GM18505 (cell line): ENCODE measurements at regions not wholly inside any gene's neighbourhood (a gene's known extent, or its start where the extent isn't known, plus 50 kb on each side); places are given as distances from the start of the nearest gene placed in this dataset.

Experiments used
- ATAC-seq: cut with Tn5 transposase; IDR thresholded peaks from one replicate; pipeline ENCODE4 v1.9.1; 2021; ENCODE audit not compliant: unreplicated experiment
- POLR2A ChIP-seq: IDR thresholded peaks from 4 replicates; pipeline ENCODE4 v1.6.1; 2011; ENCODE audit warnings: borderline replicate concordance; ENCODE audit not compliant: insufficient read depth, insufficient read length; ENCODE audit errors: extremely low read depth

GRCh38 chr6:85396159-85396808 lies 53.6 kb upstream of the NT5E start:
- TF ChIP-seq POLR2A = no peak
- no peak for ATAC-seq

- TF ChIP-seq POLR2A = no peak
- ATAC-seq = no peak
Measured at GRCh38 chr6:85395746-85396145, 54.1 kb upstream of the NT5E start.

- ATAC-seq = no peak
- TF ChIP-seq POLR2A = no peak
Measured at GRCh38 chr6:85394853-85395538, 54.9 kb upstream of the NT5E start.

GRCh38 chr6:85394199-85394598 lies 55.7 kb upstream of the NT5E start:
- TF ChIP-seq POLR2A = no peak
- ATAC-seq = no peak

GRCh38 chr6:85392379-85392778 lies 57.5 kb upstream of the NT5E start:
- TF ChIP-seq POLR2A = no peak
- no peak for ATAC-seq

GRCh38 chr6:85390775-85391174 lies 59.1 kb upstream of the NT5E start:
- no peak for TF ChIP-seq POLR2A
- ATAC-seq = no peak

GRCh38 chr6:85390105-85390728 lies 59.7 kb upstream of the NT5E start:
- TF ChIP-seq POLR2A = no peak
- ATAC-seq = no peak

- TF ChIP-seq POLR2A = no peak
- ATAC-seq = no peak
Measured at GRCh38 chr6:85389151-85389797, 60.6 kb upstream of the NT5E start.

GRCh38 chr6:85388531-85388930 lies 61.4 kb upstream of the NT5E start:
- no peak for ATAC-seq
- TF ChIP-seq POLR2A = no peak

- no peak for ATAC-seq
- no peak for TF ChIP-seq POLR2A
Measured at GRCh38 chr6:85385636-85386315, 64.1 kb upstream of the NT5E start.

- no peak for ATAC-seq
Measured at GRCh38 chr6:85383042-85383441, 66.8 kb upstream of the NT5E start.

GRCh38 chr6:85382541-85382940 lies 67.3 kb upstream of the NT5E start:
- ATAC-seq = no peak
- no peak for TF ChIP-seq POLR2A

More at GRCh38 chr6:85383042-85383441, 66.8 kb upstream of the NT5E start:
- TF ChIP-seq POLR2A = no peak

- TF ChIP-seq POLR2A = no peak
- no peak for ATAC-seq
Measured at GRCh38 chr6:85372915-85373270, 77.0 kb upstream of the NT5E start.

- TF ChIP-seq POLR2A = no peak
- ATAC-seq = no peak
Measured at GRCh38 chr6:85372188-85372914, 77.5 kb upstream of the NT5E start.
